NCI-H2081 treated with DMSO at 0.1 percent for 48 hours (cell line): ENCODE measurements at regions not wholly inside any gene's neighbourhood (a gene's known extent, or its start where the extent isn't known, plus 50 kb on each side); places are given as distances from the start of the nearest gene placed in this dataset.
"Not testable (repeated sequence)": the region's sequence is repeated elsewhere in the genome, so short reads cannot be mapped to it uniquely, and the experiment has no call there.

Experiments used
- DNase-seq: peaks from one replicate; lab custom pipeline; 2025; lab: John Stamatoyannopoulos, UW

GRCh38 chr13:94902722-94903407 lies 190.5 kb upstream of the SOX21 start:
- no peak for DNase-seq

DNA sequence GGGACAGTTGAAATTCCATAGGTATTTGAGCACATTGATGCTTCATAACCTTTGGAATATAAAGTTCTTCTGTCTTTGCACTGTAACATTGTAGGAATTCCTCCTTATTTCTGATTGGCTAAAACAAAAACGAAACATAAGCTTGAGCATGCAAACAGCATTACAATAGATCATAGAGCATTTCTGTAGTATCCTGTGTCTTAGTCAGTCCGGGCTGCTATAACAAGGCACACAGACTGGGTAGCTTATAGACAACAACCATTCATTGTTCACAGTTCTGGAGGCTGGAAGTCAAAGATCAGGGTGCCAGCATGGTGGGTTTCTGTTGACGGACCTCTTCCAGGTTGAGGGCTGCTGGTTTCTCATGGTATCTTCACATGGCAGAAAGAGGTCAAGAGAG lies 188.7 kb upstream of the SOX21 start:
- no peak for DNase-seq

GRCh38 chr13:94896719-94897317 lies 184.5 kb upstream of the SOX21 start:
- no peak for DNase-seq

GRCh38 chr13:94896238-94896637 lies 183.9 kb upstream of the SOX21 start:
- no peak for DNase-seq

- DNase-seq, result no peak
These were observed 173.8 kb upstream of the SOX21 start for GRCh38 chr13:94886191-94886590.

DNA sequence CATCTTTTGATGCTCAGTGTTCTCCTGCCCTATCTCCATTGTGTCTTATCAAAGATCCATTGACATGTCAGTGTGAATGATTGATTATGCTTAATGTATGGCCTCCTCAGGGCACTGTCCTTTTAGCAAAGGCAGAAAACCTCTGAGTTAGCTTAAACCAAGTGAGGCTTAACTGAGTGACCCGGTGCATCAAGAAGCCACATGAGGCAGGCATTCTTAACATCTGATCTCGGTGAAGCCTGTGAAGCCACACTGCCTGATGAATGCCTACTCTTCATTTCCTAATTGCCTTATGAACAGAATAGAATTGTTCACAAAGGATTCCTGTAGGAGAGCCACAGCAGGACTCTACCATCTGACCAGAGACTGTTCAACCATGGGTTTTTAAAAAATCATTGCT lies 168.1 kb upstream of the SOX21 start:
- DNase-seq, result no peak

GRCh38 chr13:94878602-94879165 lies 166.3 kb upstream of the SOX21 start:
- DNase-seq, result no peak

GRCh38 chr13:94864474-94864873 lies 152.1 kb upstream of the SOX21 start:
- DNase-seq, result no peak

DNA sequence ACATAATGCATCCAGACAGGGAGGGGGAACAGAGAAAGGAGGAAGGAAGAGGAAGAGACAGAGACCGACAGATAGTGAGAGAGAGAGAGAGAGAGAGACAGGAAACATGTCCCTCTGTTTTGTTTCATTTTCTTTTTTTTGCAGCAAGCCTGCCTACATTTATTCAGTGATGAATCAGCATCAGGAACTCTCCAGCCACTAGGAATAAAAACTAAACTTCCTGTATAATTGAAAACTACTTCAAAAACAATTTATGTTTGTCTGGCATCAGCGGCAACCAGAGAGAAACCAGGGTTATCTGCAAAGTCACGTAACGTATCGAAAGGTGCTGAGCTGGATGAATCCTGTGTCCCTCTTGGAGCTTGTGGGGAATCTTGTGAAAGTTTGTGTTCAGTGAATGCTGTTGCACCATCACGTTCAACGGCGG lies 148.6 kb upstream of the SOX21 start:
- no peak for DNase-seq

DNA sequence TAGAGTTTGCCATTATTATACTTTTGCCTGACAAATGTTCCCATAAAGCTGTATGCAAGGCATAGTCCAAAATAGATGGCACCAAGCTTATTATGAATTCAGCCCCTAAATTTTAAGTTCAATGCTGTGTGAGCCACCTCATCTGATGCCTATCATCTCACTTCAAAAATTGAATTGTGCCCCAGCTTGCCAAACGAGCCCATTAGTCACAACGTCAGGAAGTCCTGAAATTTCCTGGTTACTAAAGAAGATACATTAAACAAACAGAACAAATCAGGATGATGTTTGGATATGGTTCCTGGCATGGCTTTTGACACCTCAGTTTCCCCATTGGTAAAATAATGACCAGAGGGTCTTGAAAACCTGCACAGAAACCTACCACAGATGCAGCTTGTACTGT lies 147.5 kb upstream of the SOX21 start:
- no peak for DNase-seq

- DNase-seq, result no peak
These were observed 146.9 kb upstream of the SOX21 start for GRCh38 chr13:94859278-94859691.

- DNase-seq, result no peak
These were observed 146.5 kb upstream of the SOX21 start for GRCh38 chr13:94858856-94859255.

DNA sequence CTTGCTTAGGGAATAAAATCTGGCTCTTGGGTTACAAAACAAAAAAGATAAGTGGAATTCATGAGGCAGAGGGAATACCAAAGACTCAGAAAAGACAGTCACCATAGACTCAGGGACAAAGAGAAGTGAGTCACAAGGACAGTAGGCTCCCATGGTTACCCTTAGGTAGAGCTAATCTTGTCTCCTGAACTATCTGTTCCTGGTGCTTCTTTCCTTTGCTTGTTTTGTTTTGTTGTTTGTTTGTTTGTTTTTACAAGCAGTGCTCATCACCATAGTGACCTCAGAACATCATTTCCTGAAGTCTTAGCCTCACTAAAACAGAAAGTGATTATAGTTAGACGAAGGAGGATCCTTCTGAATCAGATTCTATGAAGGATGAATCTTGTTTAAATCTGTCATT lies 142.3 kb upstream of the SOX21 start:
- DNase-seq, result no peak

DNA sequence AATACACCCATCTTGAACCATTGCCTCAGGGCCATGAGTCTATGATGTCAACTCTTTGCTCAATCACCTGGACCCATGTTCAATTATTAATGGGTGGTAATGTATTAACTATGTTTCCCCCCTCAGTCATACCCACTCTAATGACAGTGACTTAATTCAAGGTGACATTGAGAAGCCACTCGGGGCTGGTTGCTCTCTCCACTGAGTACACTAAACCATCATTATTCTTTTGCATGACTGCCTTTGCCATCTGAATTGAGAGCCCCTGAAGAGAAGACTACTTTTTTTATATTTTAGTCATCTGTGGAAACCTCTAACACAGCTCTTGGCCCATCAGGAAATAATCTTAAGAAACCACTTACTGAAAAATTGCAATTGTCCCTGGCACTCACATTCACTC lies 139.2 kb upstream of the SOX21 start:
- no peak for DNase-seq

- DNase-seq, result no peak
These were observed 136.9 kb upstream of the SOX21 start for GRCh38 chr13:94849254-94849653.

GRCh38 chr13:94842901-94843300 lies 130.6 kb upstream of the SOX21 start:
- DNase-seq, result no peak

DNA sequence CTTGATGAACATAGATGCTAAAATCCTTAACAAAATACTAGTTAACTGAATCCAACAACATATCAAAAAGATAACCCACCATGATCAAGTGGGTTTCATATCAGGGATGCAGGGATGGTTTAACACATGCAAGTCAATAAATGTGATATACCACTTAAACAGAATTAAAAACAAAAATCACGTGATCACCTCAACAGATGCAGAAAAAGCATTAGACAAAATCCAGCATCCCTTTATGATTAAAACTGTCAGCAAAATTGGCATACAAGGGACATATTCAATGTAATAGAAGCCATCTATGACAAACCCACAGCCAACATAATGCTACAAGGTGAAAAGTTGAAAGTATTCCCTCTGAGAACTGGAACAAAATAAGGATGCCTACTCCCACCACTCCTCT lies 124.7 kb upstream of the SOX21 start:
- not testable (repeated sequence) for DNase-seq

DNA sequence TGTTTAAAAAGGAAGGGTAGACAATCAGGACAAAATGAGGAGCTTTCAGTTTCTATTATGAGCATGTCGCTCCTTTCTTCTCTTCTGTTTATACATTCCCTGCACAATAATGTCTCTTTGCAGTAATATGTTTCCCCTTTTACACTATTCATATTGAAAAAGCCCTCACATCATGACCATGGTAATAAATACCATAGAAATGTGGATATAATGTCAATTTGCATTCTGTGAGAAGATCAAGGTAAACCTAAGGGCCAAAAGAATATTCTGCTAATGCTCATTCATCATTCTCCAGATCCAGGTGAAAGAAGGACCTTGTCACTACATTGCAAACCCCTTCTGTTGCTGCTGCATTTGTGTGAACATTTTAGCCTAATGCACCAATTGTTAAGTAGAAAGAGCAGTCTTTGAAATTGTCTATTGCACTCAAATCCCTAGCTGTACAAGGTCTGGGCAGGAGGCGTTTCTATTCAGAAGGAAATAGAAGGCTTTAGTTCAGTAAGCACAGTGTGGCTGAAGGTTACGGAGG lies 117.6 kb upstream of the SOX21 start:
- no peak for DNase-seq

GRCh38 chr13:94829185-94829836 lies 117.0 kb upstream of the SOX21 start:
- no peak for DNase-seq

- DNase-seq, result peak; percentile 45
These were observed 115.2 kb upstream of the SOX21 start for GRCh38 chr13:94827566-94827965.

GRCh38 chr13:94825507-94825906 lies 113.2 kb upstream of the SOX21 start:
- DNase-seq, result no peak

DNA sequence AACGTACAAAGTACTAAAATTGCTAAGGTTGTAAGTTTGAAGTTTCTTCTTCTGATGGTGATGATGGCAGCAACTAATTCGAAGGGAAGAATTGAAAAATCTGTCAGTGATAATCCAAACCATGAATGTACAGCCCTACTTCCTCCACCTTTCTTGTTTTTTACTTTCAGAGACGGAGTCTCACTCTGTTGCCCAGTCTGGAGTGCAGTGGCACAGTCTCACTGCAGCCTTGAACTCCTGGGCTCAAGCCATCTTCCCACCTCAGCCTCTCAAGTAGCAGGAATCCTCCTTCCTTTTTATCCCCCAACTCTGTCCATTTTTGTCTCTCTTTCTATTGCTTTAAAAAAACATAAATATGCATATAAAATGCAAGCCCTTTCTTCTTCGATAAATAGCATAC lies 112.3 kb upstream of the SOX21 start:
- DNase-seq, result no peak

DNA sequence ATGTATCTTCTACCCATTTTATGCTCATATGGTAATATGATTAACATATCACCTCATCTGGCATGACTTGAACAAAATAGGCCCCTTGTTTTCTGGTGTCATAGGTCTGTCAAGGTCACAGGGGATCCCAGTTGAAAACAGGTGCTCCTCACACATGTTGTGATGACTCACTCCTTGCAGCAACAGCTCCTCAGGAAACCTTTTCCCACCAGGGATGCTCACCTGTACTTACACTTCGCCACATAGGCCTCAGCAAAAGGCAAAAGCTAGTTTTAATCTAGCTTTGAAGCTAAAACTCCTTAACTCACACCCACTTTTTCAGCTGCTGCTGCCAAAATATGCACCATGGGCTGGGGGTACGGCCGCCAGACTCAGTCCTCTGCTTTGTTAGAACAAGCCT lies 110.0 kb upstream of the SOX21 start:
- DNase-seq, result no peak
